WERI-Rb-1 (cell line): ENCODE measurements at regions not wholly inside any gene's neighbourhood (a gene's known extent, or its start where the extent isn't known, plus 50 kb on each side); places are given as distances from the start of the nearest gene placed in this dataset.

ENCODE experiments used
- DNase-seq: peaks from one replicate; pipeline ENCODE4 v3.0.0-alpha.2; 2020
- H3K27ac ChIP-seq: fragments of 250-450 bp; sonication (Bioruptor Pico); 2 replicates; pipeline ENCODE4 v1.5.1; 2020; ENCODE audit warnings: mild to moderate bottlenecking, moderate library complexity
- H3K27me3 ChIP-seq: fragments of 250-450 bp; sonication (Bioruptor Pico); 2 replicates; pipeline ENCODE4 v1.5.1; 2021; ENCODE audit warnings: mild to moderate bottlenecking, low read depth, moderate library complexity; ENCODE audit not compliant: insufficient read depth, severe bottlenecking
- H3K36me3 ChIP-seq: fragments of 250-450 bp; sonication (Bioruptor Pico); 2 replicates; pipeline ENCODE4 v1.5.1; 2020; ENCODE audit warnings: mild to moderate bottlenecking, moderate library complexity
- H3K4me3 ChIP-seq: 2 replicates; pipeline ENCODE4 v1.5.1; 2011; ENCODE audit warnings: low read depth, mild to moderate bottlenecking, control low read depth, low read length
- H3K9me3 ChIP-seq: fragments of 250-450 bp; sonication (Bioruptor Pico); 2 replicates; pipeline ENCODE4 v1.5.1; 2021; ENCODE audit warnings: mild to moderate bottlenecking, moderate library complexity; ENCODE audit not compliant: severe bottlenecking
- TF ChIP-seq, protein P1 (sequence below): IDR thresholded peaks from 2 replicates; pipeline ENCODE4 v1.5.1; 2011; ENCODE audit warnings: low read depth, mild to moderate bottlenecking, control low read depth, inconsistent platforms, low read length

DNA sequence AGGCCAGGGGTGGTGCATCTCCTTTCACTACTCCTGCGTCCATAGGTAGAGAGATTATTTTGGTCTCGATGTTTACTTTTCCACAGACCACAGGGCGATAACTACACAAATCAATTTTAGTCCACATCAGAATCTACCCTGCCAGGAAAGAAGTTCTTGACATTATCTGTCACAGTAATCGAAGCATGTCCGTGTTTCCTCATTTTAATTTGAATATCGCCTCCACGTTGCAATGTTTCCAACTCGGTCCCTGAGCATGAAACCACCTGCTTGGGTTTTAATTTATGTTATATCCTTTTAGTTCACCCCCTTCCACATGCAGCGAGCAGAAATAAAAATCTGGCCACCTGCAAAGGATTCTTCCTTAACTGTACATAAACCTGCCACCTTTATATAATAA, 100.1 kb upstream of the ATXN3L start:
- H3K27me3 ChIP-seq: no peaks in the 10 kb centered on the region
- peaks cover 9% of the 10 kb centered on the region for H3K9me3 ChIP-seq
- TF ChIP-seq, protein P1, sequence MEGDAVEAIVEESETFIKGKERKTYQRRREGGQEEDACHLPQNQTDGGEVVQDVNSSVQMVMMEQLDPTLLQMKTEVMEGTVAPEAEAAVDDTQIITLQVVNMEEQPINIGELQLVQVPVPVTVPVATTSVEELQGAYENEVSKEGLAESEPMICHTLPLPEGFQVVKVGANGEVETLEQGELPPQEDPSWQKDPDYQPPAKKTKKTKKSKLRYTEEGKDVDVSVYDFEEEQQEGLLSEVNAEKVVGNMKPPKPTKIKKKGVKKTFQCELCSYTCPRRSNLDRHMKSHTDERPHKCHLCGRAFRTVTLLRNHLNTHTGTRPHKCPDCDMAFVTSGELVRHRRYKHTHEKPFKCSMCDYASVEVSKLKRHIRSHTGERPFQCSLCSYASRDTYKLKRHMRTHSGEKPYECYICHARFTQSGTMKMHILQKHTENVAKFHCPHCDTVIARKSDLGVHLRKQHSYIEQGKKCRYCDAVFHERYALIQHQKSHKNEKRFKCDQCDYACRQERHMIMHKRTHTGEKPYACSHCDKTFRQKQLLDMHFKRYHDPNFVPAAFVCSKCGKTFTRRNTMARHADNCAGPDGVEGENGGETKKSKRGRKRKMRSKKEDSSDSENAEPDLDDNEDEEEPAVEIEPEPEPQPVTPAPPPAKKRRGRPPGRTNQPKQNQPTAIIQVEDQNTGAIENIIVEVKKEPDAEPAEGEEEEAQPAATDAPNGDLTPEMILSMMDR: no peak
- DNase-seq: no peak
- H3K27ac ChIP-seq: no peak overlapping the region
- H3K4me3 ChIP-seq: no peak overlapping the region
- no peaks in the 10 kb centered on the region for H3K36me3 ChIP-seq

DNA sequence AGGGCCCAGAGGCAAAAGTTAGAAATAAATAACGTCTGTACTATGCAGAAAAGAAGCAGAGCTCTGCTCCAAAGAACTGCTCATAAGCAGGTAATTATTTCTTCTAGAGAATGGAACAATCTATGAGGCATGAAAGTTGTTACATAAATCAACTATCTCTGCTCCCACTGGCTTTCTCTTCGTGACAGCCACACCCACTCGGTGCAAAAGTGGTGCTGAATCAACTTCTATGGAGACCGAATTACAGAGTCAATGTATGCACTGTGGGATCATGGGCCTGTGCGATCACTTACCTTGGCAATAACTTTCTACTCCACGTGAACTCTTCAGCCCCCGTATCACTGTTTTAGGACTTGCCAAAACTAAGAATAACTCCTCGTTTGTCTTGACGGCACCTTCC, 99.4 kb upstream of the ATXN3L start:
- Histone ChIP-seq H3K36me3 (no peaks in the 10 kb centered on the region), H3K27ac (no peak overlapping the region), H3K27me3 (no peaks in the 10 kb centered on the region), H3K4me3 (no peak overlapping the region), H3K9me3 (peaks cover 4% of the 10 kb centered on the region)
- TF ChIP-seq, protein P1: no peak
- DNase-seq: no peak

DNA sequence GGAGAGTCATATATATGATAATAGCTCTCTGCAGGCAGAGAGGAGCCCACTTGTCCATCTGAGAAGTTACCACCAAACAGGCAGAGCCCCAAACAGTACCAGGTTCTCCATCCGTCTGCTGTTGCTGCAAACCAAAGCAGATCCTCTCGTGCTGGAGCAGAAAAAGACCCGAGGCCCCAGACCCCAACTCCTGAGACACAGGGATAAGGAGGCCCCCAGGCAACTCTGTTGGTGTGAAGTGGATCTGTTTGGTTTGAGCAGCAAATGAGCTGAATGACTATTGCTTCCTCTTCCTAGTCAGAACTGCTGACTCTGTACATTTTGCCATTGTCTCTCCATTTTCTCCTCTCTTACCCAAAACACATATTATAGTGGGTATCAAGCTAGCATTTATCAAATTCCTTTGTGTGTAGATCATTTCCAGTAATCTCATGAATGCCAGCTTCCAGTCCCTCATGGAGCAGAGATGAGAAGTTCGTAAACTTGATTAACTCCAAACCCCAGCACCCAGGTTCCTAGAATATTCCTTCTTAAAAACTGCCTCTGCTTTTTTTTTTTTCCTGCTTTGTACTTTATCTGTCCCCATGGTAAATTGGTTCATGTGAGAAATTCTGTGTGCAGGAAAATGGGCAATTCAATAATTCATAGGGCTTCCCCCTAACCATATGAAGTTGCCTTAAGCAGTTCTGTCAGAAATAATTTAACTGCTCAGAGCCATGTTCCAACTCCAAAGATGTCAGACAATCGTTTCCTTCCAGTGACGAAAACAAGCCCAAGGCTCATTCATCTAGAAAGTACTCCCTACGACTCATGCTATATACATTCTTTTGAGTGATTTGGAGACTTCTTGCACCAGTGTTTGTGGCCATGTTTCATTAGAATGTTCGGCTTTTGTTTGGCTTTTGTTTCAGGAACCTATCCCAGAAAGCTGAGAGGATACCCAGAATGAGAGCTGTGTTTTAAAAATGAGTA, 98.6 kb upstream of the ATXN3L start:
- Histone ChIP-seq H3K4me3 (no peak overlapping the region), H3K36me3 (no peaks in the 10 kb centered on the region), H3K27ac (no peak overlapping the region), H3K27me3 (no peaks in the 10 kb centered on the region), H3K9me3 (peaks cover 4% of the 10 kb centered on the region)
- TF ChIP-seq, protein P1: no peak
- DNase-seq: no peak

DNA sequence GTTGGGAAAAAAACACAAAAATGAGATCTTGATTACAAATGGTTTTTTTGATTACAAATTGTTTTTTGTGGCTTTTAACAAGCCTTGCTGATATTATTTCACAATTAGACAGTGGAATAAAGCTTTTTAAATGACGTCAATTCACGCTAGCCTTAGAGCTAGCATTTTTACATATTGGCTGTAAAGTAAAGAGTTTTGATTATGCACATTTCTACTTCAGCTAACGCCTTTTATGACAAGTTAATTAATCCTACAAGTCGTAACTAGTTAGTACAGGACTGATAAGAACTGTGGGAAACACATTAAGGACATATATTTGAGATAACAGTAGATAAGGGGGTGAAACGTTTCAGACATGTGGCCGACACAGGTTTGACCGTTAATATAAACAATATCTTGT, 95.7 kb upstream of the ATXN3L start:
- TF ChIP-seq, protein P1: no peak
- no peaks in the 10 kb centered on the region for H3K36me3 ChIP-seq

DNA sequence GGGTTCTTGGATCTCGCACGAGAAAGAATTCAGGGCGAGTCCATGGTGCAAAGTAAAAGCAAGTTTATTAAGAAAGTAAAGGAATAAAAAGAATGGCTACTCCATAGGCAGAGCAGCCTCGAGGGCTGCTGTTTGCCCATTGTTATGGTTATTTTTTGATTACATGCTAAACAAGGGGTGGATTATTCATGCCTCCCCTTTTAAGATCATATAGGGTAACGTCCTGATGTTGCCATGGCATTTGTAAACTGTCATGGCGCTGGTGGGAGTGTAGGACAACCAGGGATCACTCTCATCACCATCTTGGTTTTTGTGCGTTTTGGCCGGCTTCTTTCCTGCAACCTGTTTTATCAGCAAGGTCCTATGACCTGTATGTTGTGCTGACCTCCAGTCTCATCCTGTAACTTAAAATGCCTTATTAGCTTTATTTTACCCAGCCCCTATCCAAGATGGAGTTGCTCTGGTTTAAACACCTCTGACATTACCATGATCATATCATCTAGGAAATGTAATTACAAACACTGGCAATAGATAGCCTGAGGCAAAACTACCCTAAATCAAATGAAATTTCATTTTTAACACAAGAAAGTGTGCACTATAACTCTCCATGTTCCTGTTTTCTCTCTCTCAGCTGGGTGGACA, 94.3 kb upstream of the ATXN3L start:
- Histone ChIP-seq H3K27ac (peak overlapping the region; percentile 89), H3K27me3 (no peaks in the 10 kb centered on the region), H3K4me3 (no peak overlapping the region; the same call in 1 of the 2 replicates), H3K36me3 (no peaks in the 10 kb centered on the region), H3K9me3 (peaks cover 4% of the 10 kb centered on the region)
- peak; percentile 20 for DNase-seq
- TF ChIP-seq, protein P1: no peak

More for the DNA sequence above, 95.7 kb upstream of the ATXN3L start:
- Histone ChIP-seq H3K27ac (peak overlapping the region; percentile 89), H3K9me3 (peaks cover 4% of the 10 kb centered on the region), H3K4me3 (no peak overlapping the region), H3K27me3 (no peaks in the 10 kb centered on the region)
- no peak for DNase-seq
